Osteocyte (in vitro differentiated cells): ENCODE measurements at regions not wholly inside any gene's neighbourhood (a gene's known extent, or its start where the extent isn't known, plus 50 kb on each side); places are given as distances from the start of the nearest gene placed in this dataset.

Source experiments
- DNase-seq: peaks from one replicate; pipeline ENCODE4 v3.0.0; 2021; ENCODE audit warnings: mixed read lengths; ENCODE audit not compliant: unreplicated experiment; ENCODE audit errors: extremely low spot score
- H3K27ac Mint-ChIP-seq: one replicate; pipeline ENCODE4 v1.8.0; 2021; ENCODE audit warnings: mild to moderate bottlenecking, mixed read lengths; ENCODE audit not compliant: unreplicated experiment
- H3K27me3 Mint-ChIP-seq: one replicate; pipeline ENCODE4 v1.8.0; 2021; ENCODE audit warnings: mixed read lengths; ENCODE audit not compliant: unreplicated experiment
- H3K36me3 Mint-ChIP-seq: one replicate; pipeline ENCODE4 v1.8.0; 2021; ENCODE audit warnings: mixed read lengths; ENCODE audit not compliant: unreplicated experiment
- H3K4me1 Mint-ChIP-seq: one replicate; pipeline ENCODE4 v1.8.0; 2021; ENCODE audit warnings: mixed read lengths; ENCODE audit not compliant: unreplicated experiment
- H3K4me3 Mint-ChIP-seq: one replicate; pipeline ENCODE4 v1.8.0; 2021; ENCODE audit warnings: mild to moderate bottlenecking, moderate library complexity, mixed read lengths; ENCODE audit not compliant: unreplicated experiment
- H3K9me3 Mint-ChIP-seq: one replicate; pipeline ENCODE4 v1.8.0; 2021; ENCODE audit warnings: mixed read lengths; ENCODE audit not compliant: unreplicated experiment
- TF ChIP-seq, protein P1 (sequence below): fragments of 200-600 bp; sonication (generic); IDR thresholded peaks from 2 replicates; pipeline ENCODE4 v1.5.0; 2021; ENCODE audit warnings: antibody characterized with exemption, mild to moderate bottlenecking, moderate library complexity

DNA sequence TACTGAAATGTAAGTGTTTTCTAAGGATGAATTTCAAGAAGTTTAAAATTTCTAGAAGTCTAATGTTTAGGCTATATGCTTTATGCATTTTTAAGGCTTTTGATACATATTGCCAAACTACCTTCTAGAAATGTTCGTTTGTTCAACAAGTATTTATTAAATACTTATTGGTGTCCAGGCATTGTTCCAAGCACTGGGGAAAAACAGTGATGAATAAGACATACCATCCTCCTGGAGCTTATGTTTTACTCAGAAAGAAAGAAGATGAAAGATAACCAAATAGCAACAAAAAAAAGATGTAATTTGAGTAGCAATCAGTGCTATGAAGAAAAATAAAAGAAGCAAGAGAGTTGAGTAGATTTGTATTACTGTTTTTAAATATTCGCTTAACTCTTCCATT, 692.9 kb downstream of the SLC4A3 start:
- Mint-ChIP-seq H3K4me1 (peaks cover 2% of the 10 kb centered on the region), H3K27me3 (no peaks in the 10 kb centered on the region), H3K36me3 (no peaks in the 10 kb centered on the region), H3K4me3 (no peak overlapping the region), H3K9me3 (no peaks in the 10 kb centered on the region), H3K27ac (no peak overlapping the region)
- TF ChIP-seq, protein P1, sequence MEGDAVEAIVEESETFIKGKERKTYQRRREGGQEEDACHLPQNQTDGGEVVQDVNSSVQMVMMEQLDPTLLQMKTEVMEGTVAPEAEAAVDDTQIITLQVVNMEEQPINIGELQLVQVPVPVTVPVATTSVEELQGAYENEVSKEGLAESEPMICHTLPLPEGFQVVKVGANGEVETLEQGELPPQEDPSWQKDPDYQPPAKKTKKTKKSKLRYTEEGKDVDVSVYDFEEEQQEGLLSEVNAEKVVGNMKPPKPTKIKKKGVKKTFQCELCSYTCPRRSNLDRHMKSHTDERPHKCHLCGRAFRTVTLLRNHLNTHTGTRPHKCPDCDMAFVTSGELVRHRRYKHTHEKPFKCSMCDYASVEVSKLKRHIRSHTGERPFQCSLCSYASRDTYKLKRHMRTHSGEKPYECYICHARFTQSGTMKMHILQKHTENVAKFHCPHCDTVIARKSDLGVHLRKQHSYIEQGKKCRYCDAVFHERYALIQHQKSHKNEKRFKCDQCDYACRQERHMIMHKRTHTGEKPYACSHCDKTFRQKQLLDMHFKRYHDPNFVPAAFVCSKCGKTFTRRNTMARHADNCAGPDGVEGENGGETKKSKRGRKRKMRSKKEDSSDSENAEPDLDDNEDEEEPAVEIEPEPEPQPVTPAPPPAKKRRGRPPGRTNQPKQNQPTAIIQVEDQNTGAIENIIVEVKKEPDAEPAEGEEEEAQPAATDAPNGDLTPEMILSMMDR: no peak
- DNase-seq: no peak

DNA sequence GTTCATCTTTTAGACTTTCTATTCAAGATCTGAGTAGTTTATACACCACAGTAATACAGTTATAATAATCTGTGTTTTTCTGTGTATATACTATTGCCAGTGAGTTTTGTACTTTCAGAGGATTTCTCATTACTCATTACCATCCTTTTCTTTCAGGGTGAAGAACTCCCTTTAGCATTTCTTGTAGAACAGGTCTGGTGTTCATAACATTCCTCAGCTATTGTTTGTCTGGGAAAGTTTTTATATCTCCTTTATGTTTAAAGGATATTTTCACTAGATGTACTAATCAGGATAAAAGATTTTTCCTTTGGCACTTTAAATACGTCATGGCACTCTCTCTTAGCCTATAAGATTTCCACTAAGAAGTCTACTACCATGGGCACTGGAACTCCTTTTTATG, 705.5 kb downstream of the SLC4A3 start:
- DNase-seq: no peak
- H3K4me1 Mint-ChIP-seq: peaks cover 10% of the 10 kb centered on the region
- H3K36me3 Mint-ChIP-seq: peaks cover 5% of the 10 kb centered on the region
- peaks cover 31% of the 10 kb centered on the region for H3K9me3 Mint-ChIP-seq
- TF ChIP-seq, protein P1: no peak
- H3K27ac Mint-ChIP-seq: no peak overlapping the region
- H3K4me3 Mint-ChIP-seq: no peak overlapping the region
- no peaks in the 10 kb centered on the region for H3K27me3 Mint-ChIP-seq

DNA sequence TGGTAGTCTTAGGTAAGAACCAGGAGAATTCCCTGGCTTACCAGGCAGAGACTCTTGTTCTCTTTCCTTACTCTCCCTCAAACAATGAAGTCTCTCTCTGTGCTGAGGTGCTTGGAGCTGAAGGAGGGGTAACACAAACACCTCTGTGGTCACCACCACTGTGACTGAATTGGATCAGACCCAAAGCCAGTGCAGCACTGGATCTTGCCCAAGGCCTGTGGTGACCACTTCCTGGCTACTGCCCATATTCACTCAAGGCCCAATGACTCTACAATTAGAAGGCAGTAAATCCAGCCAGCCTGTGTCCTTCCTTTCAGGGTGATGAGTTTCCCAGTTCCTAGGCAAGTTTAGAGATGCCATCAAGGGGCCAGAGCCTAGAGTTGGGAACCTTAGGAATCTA, 706.8 kb downstream of the SLC4A3 start:
- H3K36me3 Mint-ChIP-seq: peaks cover 2% of the 10 kb centered on the region
- no peak overlapping the region for H3K27ac Mint-ChIP-seq

DNA sequence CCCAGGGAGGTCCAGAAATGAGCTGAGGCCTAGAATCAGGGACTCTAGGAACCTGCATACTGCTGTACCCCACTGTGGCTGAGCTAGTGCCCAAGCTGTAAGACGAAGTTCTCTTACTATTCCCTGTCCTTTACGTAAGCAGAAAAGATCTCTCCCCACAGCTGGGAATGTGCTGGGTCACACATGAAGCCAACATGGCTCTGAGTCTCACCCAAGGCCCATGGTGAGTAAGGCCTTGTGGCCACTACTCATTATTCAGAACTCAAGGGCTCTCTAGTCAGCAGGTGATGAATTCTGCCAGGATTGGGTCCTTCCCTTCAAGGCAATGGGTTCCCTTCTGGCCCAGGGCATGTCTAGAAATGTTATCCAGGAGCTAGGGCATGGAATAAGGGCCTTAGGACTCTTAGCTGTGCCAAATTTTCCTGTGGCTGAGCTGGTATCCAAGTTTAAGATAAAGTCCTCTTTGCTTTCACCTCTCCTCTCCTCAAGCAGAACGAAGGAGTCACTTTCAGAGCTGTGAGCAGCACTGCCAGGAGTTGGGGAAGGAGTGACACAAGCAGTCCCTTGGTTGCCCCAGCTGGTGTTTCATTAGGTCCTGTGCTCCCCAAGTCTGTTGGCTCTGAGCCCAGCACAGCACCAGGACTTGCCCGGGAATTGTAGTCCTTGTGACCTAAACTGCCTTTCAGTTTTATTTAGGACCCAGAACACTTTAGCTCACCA, 707.6 kb downstream of the SLC4A3 start:
- peaks cover 2% of the 10 kb centered on the region for H3K36me3 Mint-ChIP-seq
- TF ChIP-seq, protein P1: no peak
- no peak for DNase-seq
- no peak overlapping the region for H3K27ac Mint-ChIP-seq
- H3K27me3 Mint-ChIP-seq: no peaks in the 10 kb centered on the region
- peaks cover 10% of the 10 kb centered on the region for H3K4me1 Mint-ChIP-seq
- H3K4me3 Mint-ChIP-seq: no peak overlapping the region
- peaks cover 28% of the 10 kb centered on the region for H3K9me3 Mint-ChIP-seq

More for the DNA sequence above, 706.8 kb downstream of the SLC4A3 start:
- Mint-ChIP-seq H3K4me3 (no peak overlapping the region), H3K27me3 (no peaks in the 10 kb centered on the region), H3K9me3 (peaks cover 31% of the 10 kb centered on the region), H3K4me1 (peaks cover 10% of the 10 kb centered on the region)
- TF ChIP-seq, protein P1: no peak
- no peak for DNase-seq

DNA sequence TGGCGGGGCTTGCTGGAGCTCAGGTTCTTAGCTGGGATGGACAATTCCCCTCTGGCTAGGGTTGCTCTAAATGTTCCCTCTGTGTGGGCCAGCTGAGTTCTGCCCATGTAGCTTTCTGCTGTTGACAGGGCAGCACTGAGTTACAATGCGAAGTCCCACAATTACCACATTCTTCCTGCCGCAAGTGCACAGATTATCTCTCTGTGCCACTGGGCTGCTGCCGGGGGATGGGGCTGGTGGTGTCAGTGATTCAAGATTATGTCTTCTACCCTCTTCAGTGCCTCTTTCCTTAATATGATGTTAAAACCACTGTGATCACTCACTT, 708.1 kb downstream of the SLC4A3 start:
- no peak for DNase-seq
- TF ChIP-seq, protein P1: no peak
- no peak overlapping the region for H3K27ac Mint-ChIP-seq
- H3K36me3 Mint-ChIP-seq: peaks cover 2% of the 10 kb centered on the region
- no peaks in the 10 kb centered on the region for H3K27me3 Mint-ChIP-seq
- H3K9me3 Mint-ChIP-seq: peaks cover 23% of the 10 kb centered on the region
- H3K4me1 Mint-ChIP-seq: peaks cover 10% of the 10 kb centered on the region
- H3K4me3 Mint-ChIP-seq: no peak overlapping the region
